PC-9 (cell line): ENCODE measurements at regions not wholly inside any gene's neighbourhood (a gene's known extent, or its start where the extent isn't known, plus 50 kb on each side); places are given as distances from the start of the nearest gene placed in this dataset.

Experiments
- EZH2 ChIP-seq: fragments of 200-600 bp; sonication (generic); IDR thresholded peaks from 2 replicates; pipeline ENCODE4 v1.8.0; 2017; ENCODE audit warnings: antibody characterized with exemption, low read depth
- TF ChIP-seq, protein P1 (sequence below): fragments of 200-600 bp; sonication (generic); conservative IDR thresholded peaks from 2 replicates; pipeline ENCODE4 v1.6.1; 2017; ENCODE audit warnings: mixed run types, antibody characterized with exemption, mild to moderate bottlenecking, moderate library complexity

- TF ChIP-seq, protein P1, sequence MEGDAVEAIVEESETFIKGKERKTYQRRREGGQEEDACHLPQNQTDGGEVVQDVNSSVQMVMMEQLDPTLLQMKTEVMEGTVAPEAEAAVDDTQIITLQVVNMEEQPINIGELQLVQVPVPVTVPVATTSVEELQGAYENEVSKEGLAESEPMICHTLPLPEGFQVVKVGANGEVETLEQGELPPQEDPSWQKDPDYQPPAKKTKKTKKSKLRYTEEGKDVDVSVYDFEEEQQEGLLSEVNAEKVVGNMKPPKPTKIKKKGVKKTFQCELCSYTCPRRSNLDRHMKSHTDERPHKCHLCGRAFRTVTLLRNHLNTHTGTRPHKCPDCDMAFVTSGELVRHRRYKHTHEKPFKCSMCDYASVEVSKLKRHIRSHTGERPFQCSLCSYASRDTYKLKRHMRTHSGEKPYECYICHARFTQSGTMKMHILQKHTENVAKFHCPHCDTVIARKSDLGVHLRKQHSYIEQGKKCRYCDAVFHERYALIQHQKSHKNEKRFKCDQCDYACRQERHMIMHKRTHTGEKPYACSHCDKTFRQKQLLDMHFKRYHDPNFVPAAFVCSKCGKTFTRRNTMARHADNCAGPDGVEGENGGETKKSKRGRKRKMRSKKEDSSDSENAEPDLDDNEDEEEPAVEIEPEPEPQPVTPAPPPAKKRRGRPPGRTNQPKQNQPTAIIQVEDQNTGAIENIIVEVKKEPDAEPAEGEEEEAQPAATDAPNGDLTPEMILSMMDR: no peak
- no peak for TF ChIP-seq EZH2
Measured at GRCh38 chr2:155810411-155810810, 522.1 kb downstream of the NR4A2 start.
